HepG2 (cell line): ENCODE measurements at regions not wholly inside any gene's neighbourhood (a gene's known extent, or its start where the extent isn't known, plus 50 kb on each side); places are given as distances from the start of the nearest gene placed in this dataset.

Experiments used
- ATAC-seq: fragments of 200-7000 bp; cut with Tn5 transposase; 3 replicates; pipeline ENCODE4 v1.9.1; 2020; ENCODE audit warnings: mild to moderate bottlenecking, moderate library complexity
- BruUV-seq: library from RNA; stranded (reverse); fragments of 400-500 nt; replicated peaks from 2 replicates; lab custom pipeline; 2021; lab: Mats Ljungman, UMichigan
- CTCF ChIA-PET: fragments of 300-600 bp; formaldehyde crosslinking; extraction: SDS; loops from one replicate; lab custom pipeline; 2021; ENCODE audit warnings: low total read pairs, inconsistent platforms, low intra/inter-chr PET ratio; lab: Yijun Ruan, JAX
- POLR2A ChIA-PET: fragments of 350-600 bp; sonication (Branson Sonifier 250); formaldehyde crosslinking; loops from one replicate; lab custom pipeline; 2020; ENCODE audit warnings: antibody characterized with exemption, inconsistent platforms; lab: Yijun Ruan, JAX
- DNase-seq: peaks from one replicate; pipeline ENCODE4 v3.0.0-alpha.2; 2015; ENCODE audit warnings: low spot score
- FAIRE-seq: peaks from 3 replicates; lab custom pipeline; 2011; peaks lifted over from hg19 to GRCh38; lab: Jason Lieb, UNC
- H2AFZ ChIP-seq: one replicate; pipeline ENCODE4 v1.6.1; 2011; ENCODE audit warnings: low read length, inconsistent platforms
- H3K27ac ChIP-seq: fragments of 300-600 bp; 3 replicates; pipeline ENCODE4 v1.8.0; 2011; ENCODE audit warnings: mixed run types, mild to moderate bottlenecking, mixed read lengths, low read length, inconsistent platforms; ENCODE audit not compliant: insufficient read depth; ENCODE audit errors: extremely low read length
- H3K27me3 ChIP-seq, 2 experiments: fragments of 200-600 bp in 1 of 2; 2 replicates in 1 of 2; 3 replicates in 1 of 2; pipeline versions ENCODE4 v1.6.0 to v1.8.0; 2011; ENCODE audit warnings: low read length in 2 of 2, mild to moderate bottlenecking in 2 of 2, moderate library complexity in 2 of 2, inconsistent platforms in 1 of 2; ENCODE audit not compliant: insufficient read depth in 2 of 2, control insufficient read depth in 1 of 2
- H3K36me3 ChIP-seq, 2 experiments: fragments of 200-600 bp in 1 of 2; replicated peaks in 1 of 2; 2 replicates in 1 of 2; 3 replicates in 1 of 2; pipeline versions ENCODE4 v1.5.1 to v1.8.0; 2011; ENCODE audit warnings: low read length in 2 of 2, inconsistent platforms in 1 of 2; ENCODE audit not compliant: insufficient read depth in 2 of 2, control insufficient read depth in 1 of 2
- H3K4me1 ChIP-seq: 2 replicates; pipeline ENCODE4 v1.5.1; 2012; ENCODE audit warnings: low read length, inconsistent platforms; ENCODE audit not compliant: insufficient read depth
- H3K4me2 ChIP-seq: 2 replicates; pipeline ENCODE4 v1.6.0; 2011; ENCODE audit warnings: low read depth, low read length, inconsistent platforms
- H3K4me3 ChIP-seq, 3 experiments: fragments of 200-600 bp in 1 of 3; sonication (generic), shearing (Covaris generic) in 1 of 3; replicated peaks in 1 of 3; 2 replicates each; pipeline ENCODE4 v1.5.1; 2011 to 2016; ENCODE audit warnings: low read length in 3 of 3, inconsistent platforms in 2 of 3, low read depth in 2 of 3, mild to moderate bottlenecking in 2 of 3, control low read depth in 1 of 3, mixed read lengths in 1 of 3; ENCODE audit not compliant: insufficient read depth in 1 of 3
- H3K79me2 ChIP-seq: one replicate; pipeline ENCODE4 v1.6.1; 2011; ENCODE audit warnings: low read length, inconsistent platforms; ENCODE audit not compliant: insufficient read depth
- H3K9ac ChIP-seq: 2 replicates; pipeline ENCODE4 v1.6.0; 2011; ENCODE audit warnings: mild to moderate bottlenecking, low read depth, low read length, inconsistent platforms; ENCODE audit not compliant: insufficient read depth
- H3K9me3 ChIP-seq: 2 replicates; pipeline ENCODE4 v1.5.1; 2012; ENCODE audit warnings: mild to moderate bottlenecking, low read length
- H4K20me1 ChIP-seq: 2 replicates; pipeline ENCODE4 v1.6.0; 2011; ENCODE audit warnings: inconsistent platforms, mild to moderate bottlenecking, low read length, moderate library complexity; ENCODE audit not compliant: insufficient read depth
- FOXO1 ChIP-seq: sonication (generic); formaldehyde crosslinking; IDR thresholded peaks from 2 replicates; pipeline ENCODE4 v1.4.0; 2020; ENCODE audit warnings: missing genetic modification reagents
- IRF2 ChIP-seq: IDR thresholded peaks from 2 replicates; pipeline ENCODE4 v1.6.1; 2018; ENCODE audit warnings: missing genetic modification reagents, missing compliant biosample characterization
- IRF9 ChIP-seq: sonication (generic); formaldehyde crosslinking; IDR thresholded peaks from 2 replicates; pipeline ENCODE4 v1.8.0; 2022; ENCODE audit warnings: missing genetic modification reagents, mild to moderate bottlenecking, borderline replicate concordance
- NFATC3 ChIP-seq: sonication (generic); formaldehyde crosslinking; IDR thresholded peaks from 2 replicates; pipeline ENCODE4 v1.5.1; 2020; ENCODE audit warnings: mild to moderate bottlenecking, missing genetic modification reagents
- NFYB ChIP-seq: sonication (generic); formaldehyde crosslinking; IDR thresholded peaks from 2 replicates; pipeline ENCODE4 v1.4.0; 2020; ENCODE audit warnings: missing genetic modification reagents
- ONECUT2 ChIP-seq: sonication (generic); formaldehyde crosslinking; IDR thresholded peaks from 2 replicates; pipeline ENCODE4 v1.4.0; 2020; ENCODE audit warnings: missing genetic modification reagents
- TFDP2 ChIP-seq: sonication (generic); formaldehyde crosslinking; IDR thresholded peaks from 2 replicates; pipeline ENCODE4 v1.4.0; 2020; ENCODE audit warnings: missing genetic modification reagents
- ZBTB2 ChIP-seq: sonication (generic); formaldehyde crosslinking; IDR thresholded peaks from 2 replicates; pipeline ENCODE4 v1.8.0; 2022; ENCODE audit warnings: low read depth, missing genetic modification reagents
- ZNF232 ChIP-seq: sonication (generic); formaldehyde crosslinking; IDR thresholded peaks from 2 replicates; pipeline ENCODE4 v1.4.0; 2020; ENCODE audit warnings: missing genetic modification reagents, borderline replicate concordance
- ZNF275 ChIP-seq: sonication (generic); formaldehyde crosslinking; IDR thresholded peaks from 2 replicates; pipeline ENCODE4 v1.8.0; 2022; ENCODE audit warnings: missing genetic modification reagents, mild to moderate bottlenecking, inconsistent platforms, borderline replicate concordance
- ZNF431 ChIP-seq: sonication (generic); formaldehyde crosslinking; IDR thresholded peaks from 2 replicates; pipeline ENCODE4 v1.9.0; 2022; ENCODE audit warnings: missing genetic modification reagents, low read depth, mild to moderate bottlenecking, borderline replicate concordance
- ZNF441 ChIP-seq: sonication (generic); formaldehyde crosslinking; IDR thresholded peaks from 2 replicates; pipeline ENCODE4 v1.7.0; 2021; ENCODE audit warnings: missing genetic modification reagents, borderline replicate concordance
- ZNF598 ChIP-seq: sonication (generic); formaldehyde crosslinking; IDR thresholded peaks from 2 replicates; pipeline ENCODE4 v1.5.1; 2020; ENCODE audit warnings: mild to moderate bottlenecking, missing genetic modification reagents, borderline replicate concordance
- ZNF672 ChIP-seq: sonication (generic); formaldehyde crosslinking; IDR thresholded peaks from 2 replicates; pipeline ENCODE4 v1.8.1; 2022; ENCODE audit warnings: missing genetic modification reagents
- WGBS: methylation state at CpG from one replicate; pipeline ENCODE4 v1.1.6; 2017; ENCODE audit warnings: low lambda C conversion rate; 5-methylcytosine and 5-hydroxymethylcytosine counted together
- in situ Hi-C: cut with HindIII; loops from 2 replicates; pipeline ENCODE4 v1.10.0; 2017; ENCODE audit warnings: low pct_unique_long_range_greater_than_20kb; ENCODE audit not compliant: extremely low pct_ligation_motif_present
- intact Hi-C: fragments of 100-400 bp; cut with micrococcal nuclease; formaldehyde crosslinking; loops from one replicate; pipeline ENCODE4 v1.10.0; 2022; ENCODE audit not compliant: unreplicated experiment

GRCh38 chr5:127998950-127999615, 84.5 kb upstream of the SLC12A2 start (continued):
- no peak for TF ChIP-seq TFDP2 (CRISPR knock-in tag)

- ChIA-PET CTCF (no interaction called here), POLR2A (no interaction called here)
- H3K9me3 ChIP-seq: no peaks in the 10 kb centered on the region
- H3K27me3 ChIP-seq: no peaks in the 10 kb centered on the region
- H3K36me3 ChIP-seq: no peaks in the 10 kb centered on the region
- no peaks in the 10 kb centered on the region for H3K79me2 ChIP-seq
- H3K27ac ChIP-seq: no peak overlapping the region
- H3K9ac ChIP-seq: no peak overlapping the region
- ATAC-seq (no peak), DNase-seq (no peak), FAIRE-seq (no peak)
- in situ Hi-C loops: no loop called here
- H4K20me1 ChIP-seq: no peaks in the 10 kb centered on the region
- H3K4me1 ChIP-seq: no peaks in the 10 kb centered on the region
- H3K4me2 ChIP-seq: no peak overlapping the region
- H2AFZ ChIP-seq: no peak overlapping the region
- BruUV-seq: no TSS peak
- intact Hi-C loops: no loop called here
- WGBS: 78% methylated on average over 1 of the region's 1 CpG
- H3K4me3 ChIP-seq: no peak overlapping the region
- TF ChIP-seq FOXO1 (CRISPR knock-in tag) (no peak), ZNF441 (CRISPR knock-in tag) (no peak), ZNF232 (CRISPR knock-in tag) (no peak), ZNF431 (CRISPR knock-in tag) (no peak), NFYB (no peak), NFATC3 (CRISPR knock-in tag) (no peak), ONECUT2 (CRISPR knock-in tag) (no peak), IRF9 (CRISPR knock-in tag) (no peak), IRF2 (CRISPR knock-in tag) (no peak), ZNF275 (CRISPR knock-in tag) (no peak), ZBTB2 (no peak), ZNF598 (CRISPR knock-in tag) (no peak), ZNF672 (CRISPR knock-in tag) (no peak)
These were observed 83.7 kb upstream of the SLC12A2 start for GRCh38 chr5:127999909-128000308.
